SK-N-SH (cell line): ENCODE measurements at regions not wholly inside any gene's neighbourhood (a gene's known extent, or its start where the extent isn't known, plus 50 kb on each side); places are given as distances from the start of the nearest gene placed in this dataset.

Source experiments
- CTCF ChIA-PET: fragments of 300-600, 350-600 bp; formaldehyde crosslinking; extraction: SDS; loops from one replicate; lab custom pipeline; 2021; lab: Yijun Ruan, JAX
- POLR2A ChIA-PET: fragments of 350-600 bp; sonication (Branson Sonifier 250); formaldehyde crosslinking; extraction: SDS; loops from one replicate; lab custom pipeline; 2020; ENCODE audit warnings: antibody characterized with exemption, inconsistent platforms; lab: Yijun Ruan, JAX
- DNase-seq: peaks from one replicate; pipeline ENCODE4 v3.0.0; 2012
- H2AFZ ChIP-seq: fragments of 200-600 bp; sonication (generic); 2 replicates; pipeline ENCODE4 v1.8.1; 2016; ENCODE audit warnings: antibody characterized with exemption, mild to moderate bottlenecking, low read depth
- H3F3A ChIP-seq: fragments of 200-600 bp; sonication (generic); replicated peaks from 2 replicates; pipeline ENCODE3; 2016; ENCODE audit warnings: antibody characterized with exemption, mild to moderate bottlenecking; ENCODE audit not compliant: insufficient read depth
- H3K27ac ChIP-seq, 2 experiments: fragments of 200-500 bp in 1 of 2; fragments of 200-600 bp in 1 of 2; sonication (Bioruptor generic) in 1 of 2; sonication (generic), shearing (Covaris generic) in 1 of 2; 2 replicates each; pipeline versions ENCODE4 v1.5.1 to v1.6.1; 2014 to 2016; ENCODE audit warnings: low read depth in 2 of 2, inconsistent platforms in 1 of 2, low read length in 1 of 2, mild to moderate bottlenecking in 1 of 2, mixed read lengths in 1 of 2
- H3K27me3 ChIP-seq: fragments of 200-600 bp; sonication (generic), shearing (Covaris generic); 2 replicates; pipeline ENCODE4 v1.6.1; 2016; ENCODE audit warnings: mixed run types; ENCODE audit not compliant: insufficient read depth
- H3K36me3 ChIP-seq, 2 experiments: fragments of 200-500 bp in 1 of 2; fragments of 200-600 bp in 1 of 2; sonication (Bioruptor generic) in 1 of 2; sonication (generic) in 1 of 2; replicated peaks in 1 of 2; 2 replicates each; pipeline versions ENCODE3 to v1.5.1; 2014 to 2016; ENCODE audit warnings: low read length in 1 of 2, mild to moderate bottlenecking in 1 of 2; ENCODE audit not compliant: insufficient read depth in 2 of 2, control insufficient read depth in 1 of 2
- H3K4me1 ChIP-seq, 2 experiments: fragments of 200-500 bp in 1 of 2; fragments of 200-600 bp in 1 of 2; sonication (Bioruptor generic) in 1 of 2; sonication (generic), shearing (Covaris generic) in 1 of 2; 2 replicates each; pipeline versions ENCODE4 v1.5.1 to v1.6.1; 2014 to 2016; ENCODE audit warnings: low read depth in 1 of 2, low read length in 1 of 2, mixed run types in 1 of 2; ENCODE audit not compliant: insufficient read depth in 2 of 2, control insufficient read depth in 1 of 2
- H3K4me2 ChIP-seq: fragments of 200-600 bp; sonication (generic), shearing (Covaris generic); 2 replicates; pipeline ENCODE4 v1.6.1; 2017; ENCODE audit warnings: mixed run types
- H3K4me3 ChIP-seq, 2 experiments: fragments of 200-500 bp in 1 of 2; fragments of 200-600 bp in 1 of 2; sonication (Bioruptor generic) in 1 of 2; sonication (generic), shearing (Covaris generic) in 1 of 2; 2 replicates each; pipeline versions ENCODE4 v1.5.1 to v1.8.1; 2014 to 2016; ENCODE audit warnings: low read depth in 2 of 2, inconsistent platforms in 1 of 2, low read length in 1 of 2, mild to moderate bottlenecking in 1 of 2, mixed read lengths in 1 of 2, moderate library complexity in 1 of 2
- H3K79me2 ChIP-seq: fragments of 200-600 bp; sonication (generic); 2 replicates; pipeline ENCODE4 v1.8.1; 2017; ENCODE audit warnings: mild to moderate bottlenecking; ENCODE audit not compliant: insufficient read depth
- H3K9ac ChIP-seq: fragments of 200-600 bp; sonication (generic); 2 replicates; pipeline ENCODE4 v1.6.1; 2017; ENCODE audit warnings: mixed run types
- H3K9me2 ChIP-seq: fragments of 200-600 bp; sonication (generic); 2 replicates; pipeline ENCODE4 v1.6.1; 2017; ENCODE audit warnings: mixed run types
- H3K9me3 ChIP-seq: fragments of 200-600 bp; sonication (generic); 2 replicates; pipeline ENCODE4 v1.6.1; 2017; ENCODE audit warnings: mixed run types, mild to moderate bottlenecking, moderate library complexity
- H4K20me1 ChIP-seq: fragments of 200-600 bp; sonication (generic); 2 replicates; pipeline ENCODE4 v1.6.1; 2017; ENCODE audit warnings: mild to moderate bottlenecking, mixed run types; ENCODE audit not compliant: insufficient read depth
- ELF1 ChIP-seq: IDR thresholded peaks from 2 replicates; pipeline ENCODE4 v1.4.0; 2012
- EZH2phosphoT487 ChIP-seq: fragments of 200-600 bp; sonication (generic); IDR thresholded peaks from 2 replicates; pipeline ENCODE4 v1.6.1; 2017; ENCODE audit warnings: low read depth, mixed run types, mild to moderate bottlenecking, antibody characterized with exemption, moderate library complexity, borderline replicate concordance
- FOXJ3 ChIP-seq: sonication (generic); formaldehyde crosslinking; IDR thresholded peaks from 2 replicates; pipeline ENCODE4 v1.5.1; 2020; ENCODE audit warnings: mild to moderate bottlenecking, missing genetic modification reagents
- FOXM1 ChIP-seq: IDR thresholded peaks from 2 replicates; pipeline ENCODE4 v1.4.0; 2012; ENCODE audit warnings: low read depth, mild to moderate bottlenecking
- IRF3 ChIP-seq: fragments of 150-350 bp; IDR thresholded peaks from 2 replicates; pipeline ENCODE4 v1.6.1; 2016; ENCODE audit warnings: mild to moderate bottlenecking, low read depth, low read length
- JUND ChIP-seq: IDR thresholded peaks from 2 replicates; pipeline ENCODE4 v1.4.0; 2012
- MEF2A ChIP-seq: IDR thresholded peaks from 2 replicates; pipeline ENCODE4 v1.4.0; 2012; ENCODE audit warnings: low read depth, borderline replicate concordance
- MXI1 ChIP-seq: IDR thresholded peaks from 2 replicates; pipeline ENCODE4 v1.6.1; 2012; ENCODE audit warnings: mild to moderate bottlenecking, low read depth, low read length, improper control_type of control experiment
- NFIC ChIP-seq: IDR thresholded peaks from 2 replicates; pipeline ENCODE4 v1.4.0; 2012; ENCODE audit warnings: borderline replicate concordance
- NRF1 ChIP-seq: IDR thresholded peaks from 2 replicates; pipeline ENCODE4 v1.6.1; 2012; ENCODE audit warnings: low read depth, mild to moderate bottlenecking, low read length
- POLR2AphosphoS5 ChIP-seq: IDR thresholded peaks from 2 replicates; pipeline ENCODE4 v1.6.1; 2012; ENCODE audit warnings: low read depth, low read length
- TEAD4 ChIP-seq: IDR thresholded peaks from 2 replicates; pipeline ENCODE4 v1.4.0; 2012; ENCODE audit warnings: mild to moderate bottlenecking, borderline replicate concordance; ENCODE audit not compliant: insufficient read depth
- WGBS: methylation state at CpG from one replicate; pipeline ENCODE4 v1.1.6; 2017; ENCODE audit warnings: low lambda C conversion rate; 5-methylcytosine and 5-hydroxymethylcytosine counted together

- no peaks in the 10 kb centered on the region for H3K9me2 ChIP-seq
- peak; percentile 59 for DNase-seq
- CTCF ChIA-PET: interaction anchor here (0.6 to 7.2 kb wide), 12 partner anchors 40 to 564 kb away, joined by 3 to 52 read pairs (median 4); no protein-coding TSS in a partner anchor
- no peaks in the 10 kb centered on the region for H3K79me2 ChIP-seq
- peaks cover 17% of the 10 kb centered on the region; the same call in 1 of the 2 replicates for H3K27me3 ChIP-seq
- peaks cover 0 to 24% of the 10 kb centered on the region in 2 experiments; a peak in 1 of 4 replicates for H3K4me1 ChIP-seq
- under 1% methylated on average over 26 of the region's 49 CpGs for WGBS
- POLR2A ChIA-PET: interaction anchor here (0.6 to 1.9 kb wide), 2 partner anchors 19 to 78 kb away, joined by 3 to 4 read pairs; no protein-coding TSS in a partner anchor
- no peaks in the 10 kb centered on the region for H3K9me3 ChIP-seq
- H2AFZ ChIP-seq: no peak overlapping the region
- no peaks in the 10 kb centered on the region for H3K36me3 ChIP-seq
- H3K9ac ChIP-seq: no peak overlapping the region
- no peaks in the 10 kb centered on the region for H4K20me1 ChIP-seq
- no peak overlapping the region for H3K27ac ChIP-seq
- H3F3A ChIP-seq: no peaks in the 10 kb centered on the region
- peak overlapping the region; percentile 85 for H3K4me2 ChIP-seq
- TF ChIP-seq POLR2AphosphoS5 (no peak), TEAD4 (no peak), ELF1 (no peak)
- peak overlapping the region; percentile 46 to 54 for H3K4me3 ChIP-seq
These were observed 226.9 kb upstream of the CRY1 start for GRCh38 chr12:107320033-107320928.

DNA sequence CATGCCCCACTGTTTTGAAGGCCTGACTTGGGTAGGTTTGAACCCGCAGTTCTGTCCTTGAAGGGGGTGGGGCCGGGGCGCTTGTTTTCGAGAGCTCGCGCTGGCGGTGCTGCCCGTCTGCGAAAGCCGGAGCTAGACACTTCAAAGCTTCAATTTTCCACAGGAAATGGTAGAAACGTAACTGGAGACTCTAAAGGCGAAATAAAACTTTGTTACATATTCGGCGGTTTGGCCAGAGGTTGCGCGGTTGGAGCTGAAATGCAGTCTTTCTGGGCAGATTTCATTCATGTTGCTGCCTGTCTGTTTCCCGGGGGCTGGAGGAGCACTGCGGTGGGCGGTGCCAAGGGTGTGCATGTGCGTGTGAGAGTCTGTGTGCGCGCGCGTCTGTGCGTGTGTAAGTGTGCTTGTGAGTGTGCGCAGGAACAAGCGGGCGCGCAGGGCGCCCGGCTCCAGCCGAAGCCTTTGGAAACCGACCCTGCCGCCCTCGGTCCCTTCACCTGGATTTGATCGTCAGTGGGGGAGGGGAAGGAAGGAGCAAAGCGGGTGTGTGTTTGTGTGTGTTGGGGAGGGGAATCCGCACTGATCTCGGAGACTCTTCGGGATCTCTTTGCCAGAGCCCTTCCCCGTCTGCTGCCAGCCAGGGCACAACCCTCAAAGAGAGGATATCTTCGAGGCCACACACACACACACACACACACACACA, 227.7 kb upstream of the CRY1 start:
- H3K9me3 ChIP-seq: no peaks in the 10 kb centered on the region
- 5% methylated on average over 33 of the region's 42 CpGs for WGBS

More for the DNA sequence above, 227.7 kb upstream of the CRY1 start:
- Histone ChIP-seq H3K9me2 (no peaks in the 10 kb centered on the region), H3F3A (no peaks in the 10 kb centered on the region), H3K9ac (no peak overlapping the region), H4K20me1 (no peaks in the 10 kb centered on the region), H3K27me3 (peaks cover 17% of the 10 kb centered on the region; the same call in 1 of the 2 replicates), H3K27ac (no peak overlapping the region), H3K79me2 (no peaks in the 10 kb centered on the region), H3K4me2 (peak overlapping the region; percentile 85), H3K36me3 (no peaks in the 10 kb centered on the region), H2AFZ (peak overlapping the region; percentile 35; the same call in 1 of the 2 replicates), H3K4me3 (peak overlapping the region; percentile 46 to 54), H3K4me1 (peaks cover 0 to 24% of the 10 kb centered on the region in 2 experiments; a peak in 1 of 4 replicates)
- CTCF ChIA-PET: interaction anchor here (0.6 to 7.2 kb wide), 12 partner anchors 16 to 564 kb away, joined by 3 to 52 read pairs (median 4); no protein-coding TSS in a partner anchor
- POLR2A ChIA-PET: interaction anchor here (0.6 kb wide), 2 partner anchors 18 to 161 kb away, joined by 3 read pairs; no protein-coding TSS in a partner anchor
- TF ChIP-seq EZH2phosphoT487 (no peak), MEF2A (no peak), MXI1 (peak; percentile 60), IRF3 (no peak), FOXM1 (no peak), NFIC (no peak), JUND (no peak), FOXJ3 (no peak), NRF1 (peak; percentile 47; the same call in 1 of the 2 replicates)
- DNase-seq: peak; percentile 57
